GM04503 (cell line): ENCODE measurements at regions not wholly inside any gene's neighbourhood (a gene's known extent, or its start where the extent isn't known, plus 50 kb on each side); places are given as distances from the start of the nearest gene placed in this dataset.

Experiments used
- DNase-seq: peaks from one replicate; pipeline ENCODE4 v3.0.0-alpha.2; 2012; ENCODE audit warnings: low read depth

- no peak for DNase-seq
These were observed 436.9 kb upstream of the TGFBR2 start for GRCh38 chr3:30169487-30169886.

- no peak for DNase-seq
These were observed 435.5 kb upstream of the TGFBR2 start for GRCh38 chr3:30170681-30171438.

GRCh38 chr3:30174357-30174756, 432.0 kb upstream of the TGFBR2 start:
- no peak for DNase-seq

GRCh38 chr3:30180310-30181177, 425.9 kb upstream of the TGFBR2 start:
- DNase-seq, result no peak

- DNase-seq, result no peak
These were observed 425.3 kb upstream of the TGFBR2 start for GRCh38 chr3:30181178-30181465.

- DNase-seq, result no peak
These were observed 424.8 kb upstream of the TGFBR2 start for GRCh38 chr3:30181581-30181980.

- DNase-seq, result no peak
These were observed 423.0 kb upstream of the TGFBR2 start for GRCh38 chr3:30183421-30183820.

GRCh38 chr3:30184091-30184810, 422.1 kb upstream of the TGFBR2 start:
- no peak for DNase-seq

GRCh38 chr3:30185872-30186271, 420.5 kb upstream of the TGFBR2 start:
- DNase-seq, result no peak

- no peak for DNase-seq
These were observed 419.6 kb upstream of the TGFBR2 start for GRCh38 chr3:30186741-30187219.

- DNase-seq, result no peak
These were observed 419.0 kb upstream of the TGFBR2 start for GRCh38 chr3:30187366-30187765.

GRCh38 chr3:30188713-30189112, 417.7 kb upstream of the TGFBR2 start:
- DNase-seq, result no peak

- no peak for DNase-seq
These were observed 416.5 kb upstream of the TGFBR2 start for GRCh38 chr3:30189900-30190299.

- DNase-seq, result no peak
These were observed 412.8 kb upstream of the TGFBR2 start for GRCh38 chr3:30193625-30194044.

- no peak for DNase-seq
These were observed 411.0 kb upstream of the TGFBR2 start for GRCh38 chr3:30195352-30195751.

GRCh38 chr3:30198162-30198561, 408.2 kb upstream of the TGFBR2 start:
- DNase-seq, result no peak

- no peak for DNase-seq
These were observed 407.2 kb upstream of the TGFBR2 start for GRCh38 chr3:30199096-30199759.

- DNase-seq, result no peak
These were observed 406.5 kb upstream of the TGFBR2 start for GRCh38 chr3:30199855-30200254.

GRCh38 chr3:30201715-30202114, 404.7 kb upstream of the TGFBR2 start:
- no peak for DNase-seq

- no peak for DNase-seq
These were observed 403.1 kb upstream of the TGFBR2 start for GRCh38 chr3:30203301-30203700.

GRCh38 chr3:30204126-30204525, 402.3 kb upstream of the TGFBR2 start:
- no peak for DNase-seq

- no peak for DNase-seq
These were observed 400.4 kb upstream of the TGFBR2 start for GRCh38 chr3:30206051-30206450.
